GM19397 (cell line): ENCODE measurements at regions not wholly inside any gene's neighbourhood (a gene's known extent, or its start where the extent isn't known, plus 50 kb on each side); places are given as distances from the start of the nearest gene placed in this dataset.

Source experiments
- ATAC-seq: cut with Tn5 transposase; IDR thresholded peaks from one replicate; pipeline ENCODE4 v1.9.1; 2021; ENCODE audit warnings: mild to moderate bottlenecking, moderate library complexity; ENCODE audit not compliant: unreplicated experiment

- ATAC-seq = no peak
Observed at GRCh38 chr6:126091466-126091865, 105.1 kb downstream of the TRMT11 start.

DNA sequence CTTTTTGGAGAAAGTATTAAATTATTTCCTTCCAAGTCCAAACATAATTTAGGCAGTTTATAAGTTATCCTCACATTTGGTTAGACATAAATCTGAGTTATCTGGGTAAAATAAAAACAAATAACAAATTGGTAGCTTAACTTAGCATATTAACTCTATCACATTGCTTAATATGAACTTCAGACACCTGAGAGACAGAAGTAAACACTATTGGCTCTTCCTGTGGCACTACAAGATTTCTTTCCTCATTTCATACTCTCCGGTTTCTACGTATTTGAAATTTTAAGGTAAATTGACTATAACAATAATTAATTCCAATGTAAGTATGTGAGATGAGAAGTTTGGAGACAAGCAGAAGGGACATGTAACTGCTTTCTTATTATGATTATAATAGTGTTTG, 106.8 kb downstream of the TRMT11 start:
- no peak for ATAC-seq

GRCh38 chr6:126094411-126094810, 108.1 kb downstream of the TRMT11 start:
- no peak for ATAC-seq

- no peak for ATAC-seq
Observed at GRCh38 chr6:126100386-126100785, 114.0 kb downstream of the TRMT11 start.

GRCh38 chr6:126102358-126102757, 116.0 kb downstream of the TRMT11 start:
- no peak for ATAC-seq

DNA sequence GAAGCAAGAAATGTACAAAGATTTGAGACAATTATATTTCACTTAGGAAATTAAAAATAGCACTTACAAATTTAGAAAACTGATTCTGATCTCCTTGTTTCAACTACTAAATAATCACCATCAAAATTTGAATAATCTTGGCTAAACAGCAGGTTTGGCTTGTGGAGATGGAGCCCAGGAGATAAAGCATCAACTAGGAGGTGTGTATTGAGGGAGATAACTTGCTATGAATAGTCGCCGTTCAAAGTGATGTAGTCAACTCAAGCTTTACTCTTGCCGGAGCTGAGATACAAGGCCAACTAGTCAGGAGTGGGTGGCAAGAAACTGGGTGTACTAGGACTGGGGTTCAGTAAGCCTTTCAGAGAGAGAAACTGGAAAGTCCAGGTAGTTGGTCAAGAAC, 117.7 kb downstream of the TRMT11 start:
- ATAC-seq = no peak

GRCh38 chr6:126107475-126108166, 121.3 kb downstream of the TRMT11 start:
- ATAC-seq = no peak

GRCh38 chr6:126110512-126111270, 124.4 kb downstream of the TRMT11 start:
- no peak for ATAC-seq

DNA sequence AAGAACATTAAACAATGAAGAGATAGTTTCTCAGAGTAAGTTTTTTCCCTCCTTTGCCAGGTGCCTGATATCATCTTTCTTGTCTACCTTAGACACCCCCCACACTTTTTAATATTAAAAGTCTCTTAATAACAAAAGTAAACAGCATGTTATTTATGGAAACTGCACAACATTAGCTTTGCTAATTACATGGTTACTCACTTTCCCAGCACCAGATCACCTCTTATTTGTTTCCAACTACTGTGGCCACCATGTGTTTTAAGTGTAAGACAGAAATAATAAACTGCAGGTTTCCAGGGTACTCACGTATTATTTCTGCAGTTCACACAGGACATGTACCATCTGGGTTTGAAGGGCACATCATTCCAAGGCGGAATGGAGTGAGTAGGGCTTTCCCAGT, 125.0 kb downstream of the TRMT11 start:
- ATAC-seq = no peak

DNA sequence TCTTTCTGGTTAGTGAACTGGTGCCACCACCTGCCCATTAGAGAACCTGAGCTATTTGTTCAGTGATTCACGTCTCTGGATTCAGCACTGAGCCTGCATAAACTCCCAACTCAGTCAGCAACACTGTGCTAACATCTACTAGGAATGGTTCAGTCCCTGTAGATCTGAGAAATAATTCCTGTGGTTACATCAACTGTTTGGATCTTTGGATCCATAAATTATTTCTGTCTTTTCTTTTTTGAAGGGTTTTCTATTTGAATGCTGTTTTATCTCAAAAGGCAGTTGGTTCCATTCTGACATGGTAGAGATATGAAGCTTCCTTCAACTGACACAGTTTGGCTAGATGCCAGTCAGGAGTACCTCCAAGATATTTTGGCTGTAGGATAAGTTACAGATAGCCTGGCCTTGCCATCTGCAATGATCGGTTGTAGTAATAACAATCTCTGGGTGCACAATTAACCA, 125.9 kb downstream of the TRMT11 start:
- ATAC-seq = no peak

- no peak for ATAC-seq
Observed at GRCh38 chr6:126113261-126113660, 126.9 kb downstream of the TRMT11 start.

DNA sequence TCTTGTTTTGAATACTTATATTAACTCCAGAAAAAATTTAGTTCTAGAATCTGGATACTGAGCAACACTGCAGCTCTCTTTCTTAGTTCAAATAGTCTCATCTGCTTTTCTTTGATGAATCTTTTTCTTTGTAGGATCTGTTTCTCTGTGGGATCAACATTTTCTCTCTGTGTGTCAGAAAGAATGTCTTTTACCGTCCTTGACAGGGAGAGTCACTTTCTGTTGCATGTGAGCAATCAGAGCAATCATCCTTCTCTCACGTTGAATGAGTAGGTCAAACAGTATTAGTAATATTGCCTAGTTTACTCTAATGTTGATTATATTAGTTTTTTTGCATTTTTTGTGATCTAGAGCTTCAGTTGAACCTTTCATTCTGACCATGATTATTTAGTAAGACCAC, 130.9 kb downstream of the TRMT11 start:
- no peak for ATAC-seq

- ATAC-seq = no peak
Observed at GRCh38 chr6:126118058-126118755, 131.9 kb downstream of the TRMT11 start.

DNA sequence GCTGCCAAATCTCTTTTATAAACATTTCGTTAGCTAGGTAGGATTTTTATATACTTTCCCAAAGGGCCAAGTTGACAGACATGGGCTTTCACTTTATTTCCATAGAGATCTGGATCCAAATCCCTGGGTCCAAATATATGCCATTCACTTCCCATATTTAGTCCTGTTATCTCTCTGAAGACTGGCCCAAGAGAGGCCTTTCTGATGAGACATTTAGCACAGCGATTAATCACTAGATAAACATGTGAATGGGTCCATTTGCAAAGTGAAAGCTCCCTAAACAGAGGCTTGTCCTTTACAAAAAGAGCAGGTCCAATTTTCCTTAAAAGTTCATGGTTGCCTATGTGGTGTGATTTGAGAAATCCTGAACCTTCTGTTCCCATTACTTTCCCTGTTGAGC, 132.6 kb downstream of the TRMT11 start:
- no peak for ATAC-seq

DNA sequence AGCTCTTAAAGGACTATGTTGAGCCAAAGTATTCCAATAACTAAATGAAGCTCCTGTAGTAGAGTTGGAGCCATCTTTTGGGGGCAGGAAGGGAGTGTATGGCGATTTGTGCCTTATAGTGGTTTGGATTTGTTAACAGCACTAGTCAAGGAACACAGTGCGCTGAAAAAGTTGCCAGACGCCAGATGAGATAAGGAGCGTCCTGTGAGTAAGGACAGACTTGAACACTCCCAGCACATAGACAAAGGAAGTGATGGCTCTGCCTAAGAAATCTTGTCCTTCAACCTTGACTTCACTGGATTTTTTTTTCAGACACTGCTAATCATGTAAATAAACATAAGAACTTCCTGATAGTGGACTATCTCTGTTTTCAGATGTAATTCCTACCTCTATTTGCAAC, 136.9 kb downstream of the TRMT11 start:
- ATAC-seq = no peak

GRCh38 chr6:126127659-126128058, 141.3 kb downstream of the TRMT11 start:
- ATAC-seq = no peak

DNA sequence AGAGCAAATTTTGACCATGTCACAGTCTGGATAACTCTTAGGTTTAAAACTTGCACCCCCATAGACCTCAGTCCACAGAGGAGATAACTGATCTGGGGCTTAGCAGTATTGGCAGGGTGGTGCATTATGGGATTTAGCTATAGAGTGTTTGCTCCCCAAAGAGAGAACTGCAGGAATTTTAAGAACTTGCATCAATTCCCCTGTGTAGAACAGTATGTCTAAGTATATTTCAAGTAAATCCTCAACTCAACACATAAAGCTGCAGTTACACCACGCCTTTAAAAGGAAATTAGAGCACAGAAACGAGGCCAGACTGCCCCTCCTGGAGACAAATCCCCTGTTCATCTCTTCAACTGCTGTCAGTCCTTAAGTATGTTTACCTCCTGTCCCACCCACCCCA, 144.9 kb downstream of the TRMT11 start:
- ATAC-seq = no peak

DNA sequence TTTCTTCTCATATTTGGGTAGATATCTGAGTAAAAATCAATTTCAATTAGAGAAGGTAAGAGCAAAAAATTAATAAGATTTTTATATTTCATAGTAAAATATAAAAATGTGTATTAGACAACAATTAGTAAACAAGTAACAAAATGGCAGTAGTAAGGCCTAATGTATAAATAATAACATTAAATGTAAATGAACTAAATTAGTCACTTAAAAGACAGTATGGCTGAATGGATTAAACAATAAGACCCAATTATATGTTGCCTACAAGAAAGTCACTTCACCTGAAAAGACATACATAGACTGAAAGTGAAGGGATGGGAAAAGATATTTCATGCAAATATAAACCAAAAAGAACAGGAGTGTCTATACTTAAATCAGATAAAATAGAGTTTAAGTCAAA, 147.6 kb downstream of the TRMT11 start:
- ATAC-seq = no peak

- ATAC-seq = no peak
Observed at GRCh38 chr6:126134491-126134890, 148.2 kb downstream of the TRMT11 start.

- no peak for ATAC-seq
Observed at GRCh38 chr6:126140015-126140414, 153.7 kb downstream of the TRMT11 start.

GRCh38 chr6:126143761-126144251, 157.5 kb downstream of the TRMT11 start:
- ATAC-seq = no peak

DNA sequence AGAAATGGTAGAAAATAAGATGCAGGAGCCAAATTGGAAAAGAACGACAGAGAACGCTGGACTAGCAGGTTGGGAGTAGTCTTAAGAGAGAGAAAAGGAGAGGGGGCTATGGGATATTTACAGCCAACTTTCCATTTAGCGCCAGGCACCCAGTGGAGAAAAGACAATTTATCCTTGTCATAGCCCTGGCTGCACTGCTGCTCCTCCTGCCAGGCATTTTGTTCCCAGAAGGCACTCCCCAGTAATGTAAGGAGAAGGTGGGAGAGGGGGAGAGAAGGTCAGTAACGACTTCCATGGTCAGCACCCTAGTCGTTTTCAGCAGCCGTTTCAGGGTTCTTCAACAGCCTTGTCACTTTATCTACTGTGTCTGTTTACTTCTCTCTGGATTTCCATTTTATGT, 159.0 kb downstream of the TRMT11 start:
- ATAC-seq = no peak
